GM12878 (cell line): ENCODE measurements at regions not wholly inside any gene's neighbourhood (a gene's known extent, or its start where the extent isn't known, plus 50 kb on each side); places are given as distances from the start of the nearest gene placed in this dataset.

Experiments
- ATAC-seq: fragments of 200-7000 bp; cut with Tn5 transposase; 3 replicates; pipeline ENCODE4 v1.9.1; 2020; ENCODE audit warnings: mild to moderate bottlenecking, moderate library complexity
- BruUV-seq: library from RNA; stranded (reverse); fragments of 400-500 nt; replicated peaks from 2 replicates; lab custom pipeline; 2021; lab: Mats Ljungman, UMichigan
- CTCF ChIA-PET: fragments of 300-600 bp; sonication (Branson Sonifier 250); formaldehyde crosslinking; extraction: SDS; loops from one replicate; lab custom pipeline; 2021; ENCODE audit warnings: inconsistent platforms; lab: Yijun Ruan, JAX
- POLR2A ChIA-PET: fragments of 350-600 bp; formaldehyde crosslinking; extraction: SDS; loops from one replicate; lab custom pipeline; 2021; ENCODE audit warnings: inconsistent platforms; lab: Charles Lee
- RAD21 ChIA-PET: fragments of 300-600 bp; sonication (Branson Sonifier 250); formaldehyde crosslinking; loops from one replicate; lab custom pipeline; 2023; ENCODE audit warnings: antibody characterized with exemption; ENCODE audit not compliant: unreplicated experiment; lab: Charles Lee
- SMC1A ChIA-PET: fragments of 300-600 bp; sonication (Branson Sonifier 250); formaldehyde crosslinking; loops from one replicate; lab custom pipeline; 2023; ENCODE audit not compliant: unreplicated experiment, uncharacterized antibody; lab: Charles Lee
- DNase-seq: peaks from one replicate; pipeline ENCODE4 v3.0.0-alpha.2; 2011; ENCODE audit warnings: low read depth, low spot score
- FAIRE-seq: peaks from 3 replicates; lab custom pipeline; 2011; peaks lifted over from hg19 to GRCh38; lab: Jason Lieb, UNC
- H2AFZ ChIP-seq: 2 replicates; pipeline ENCODE4 v1.6.0; 2011; ENCODE audit warnings: low read depth, low read length, control low read depth; ENCODE audit not compliant: control insufficient read depth
- H3K27ac ChIP-seq: 2 replicates; pipeline ENCODE4 v1.5.1; 2011; ENCODE audit warnings: control low read depth; ENCODE audit not compliant: control insufficient read depth, insufficient read depth
- H3K27me3 ChIP-seq, 2 experiments: replicated peaks in 1 of 2; 2 replicates each; pipeline versions ENCODE4 v1.6.0 to v1.6.1; 2011; ENCODE audit warnings: low read length in 1 of 2; ENCODE audit not compliant: control insufficient read depth in 2 of 2, insufficient read depth in 2 of 2
- H3K36me3 ChIP-seq, 2 experiments: 2 replicates each; pipeline ENCODE4 v1.5.1; 2011; ENCODE audit warnings: low read length in 1 of 2; ENCODE audit not compliant: control insufficient read depth in 2 of 2, insufficient read depth in 2 of 2
- H3K4me1 ChIP-seq: 2 replicates; pipeline ENCODE4 v1.6.1; 2011; ENCODE audit warnings: mild to moderate bottlenecking, low read length, moderate library complexity, mixed read lengths; ENCODE audit not compliant: control insufficient read depth, insufficient read depth
- H3K4me2 ChIP-seq: 2 replicates; pipeline ENCODE4 v1.6.0; 2011; ENCODE audit warnings: control low read depth; ENCODE audit not compliant: control insufficient read depth, insufficient read depth
- H3K4me3 ChIP-seq: fragments of 200-600 bp; sonication (generic); 2 replicates; pipeline ENCODE4 v1.5.1; 2016
- H3K79me2 ChIP-seq: 2 replicates; pipeline ENCODE4 v1.6.0; 2011; ENCODE audit warnings: low read length; ENCODE audit not compliant: control insufficient read depth, insufficient read depth
- H3K9ac ChIP-seq: 2 replicates; pipeline ENCODE4 v1.8.0; 2011; ENCODE audit warnings: low read length, control low read depth, mixed read lengths; ENCODE audit not compliant: control insufficient read depth, insufficient read depth
- H3K9me3 ChIP-seq: replicated peaks from 3 replicates; pipeline ENCODE4 v1.5.1; 2011; ENCODE audit warnings: mild to moderate bottlenecking, low read length; ENCODE audit not compliant: control insufficient read depth, insufficient read depth
- H4K20me1 ChIP-seq: 2 replicates; pipeline ENCODE4 v1.6.0; 2011; ENCODE audit not compliant: control insufficient read depth, insufficient read depth
- CBFB ChIP-seq: IDR thresholded peaks from 2 replicates; pipeline ENCODE4 v1.6.1; 2016; ENCODE audit warnings: antibody characterized with exemption, low read depth
- CEBPB ChIP-seq, 2 experiments: fragments of 150-350 bp in 1 of 2; IDR thresholded peaks; 2 replicates each; pipeline ENCODE4 v1.6.1; 2012 to 2014; ENCODE audit warnings: low read depth in 2 of 2, low read length in 2 of 2, borderline replicate concordance in 1 of 2, inconsistent platforms in 1 of 2
- CREB1 ChIP-seq: IDR thresholded peaks from 2 replicates; pipeline ENCODE4 v1.6.1; 2012; ENCODE audit warnings: low read depth, mild to moderate bottlenecking, inconsistent platforms
- HCFC1 ChIP-seq: fragments of 150-350 bp; IDR thresholded peaks from 2 replicates; pipeline ENCODE4 v1.6.1; 2014; ENCODE audit warnings: low read length
- HSF1 ChIP-seq: fragments of 150-350 bp; IDR thresholded peaks from 2 replicates; pipeline ENCODE4 v1.6.1; 2014; ENCODE audit warnings: mild to moderate bottlenecking, low read depth, low read length
- NKRF ChIP-seq: fragments of 450-650 bp; conservative IDR thresholded peaks from 2 replicates; pipeline ENCODE4 v1.6.1; 2017; ENCODE audit warnings: mild to moderate bottlenecking, moderate library complexity
- NR2C2 ChIP-seq: IDR thresholded peaks from 2 replicates; pipeline ENCODE4 v1.6.1; 2011; ENCODE audit warnings: borderline replicate concordance, low read depth; ENCODE audit not compliant: control insufficient read depth, insufficient read length
- POU2F2 ChIP-seq: IDR thresholded peaks from 3 replicates; pipeline ENCODE4 v1.6.1; 2011; ENCODE audit warnings: low read depth, mild to moderate bottlenecking, low read length, borderline replicate concordance
- RAD51 ChIP-seq: fragments of 450-650 bp; IDR thresholded peaks from 2 replicates; pipeline ENCODE4 v1.6.1; 2016; ENCODE audit warnings: moderate library complexity, mild to moderate bottlenecking, inconsistent platforms
- RBBP5 ChIP-seq: fragments of 200-600 bp; sonication (generic); conservative IDR thresholded peaks from 2 replicates; pipeline ENCODE4 v1.6.1; 2016
- RELA ChIP-seq: fragments of 450-650 bp; IDR thresholded peaks from 2 replicates; pipeline ENCODE4 v1.8.0; 2014; ENCODE audit warnings: borderline replicate concordance; ENCODE audit not compliant: partially characterized antibody
- SMAD1 ChIP-seq: fragments of 450-650 bp; IDR thresholded peaks from 2 replicates; pipeline ENCODE4 v1.6.1; 2018; ENCODE audit warnings: mild to moderate bottlenecking, low read depth; ENCODE audit not compliant: partially characterized antibody
- SUPT20H ChIP-seq: IDR thresholded peaks from 2 replicates; pipeline ENCODE4 v1.6.1; 2011; ENCODE audit warnings: low read depth, mild to moderate bottlenecking, low read length, moderate library complexity, borderline replicate concordance; ENCODE audit not compliant: control insufficient read depth
- TARDBP ChIP-seq: IDR thresholded peaks from 2 replicates; pipeline ENCODE4 v1.6.1; 2016; ENCODE audit warnings: borderline replicate concordance
- TBL1XR1 ChIP-seq: IDR thresholded peaks from 2 replicates; pipeline ENCODE4 v1.6.1; 2012; ENCODE audit warnings: low read depth, low read length, improper control_type of control experiment
- ZNF24 ChIP-seq: fragments of 450-650 bp; IDR thresholded peaks from 2 replicates; pipeline ENCODE4 v1.6.1; 2017; ENCODE audit warnings: antibody characterized with exemption, mild to moderate bottlenecking
- ZNF622 ChIP-seq: fragments of 450-650 bp; IDR thresholded peaks from 2 replicates; pipeline ENCODE4 v1.6.1; 2017; ENCODE audit warnings: mild to moderate bottlenecking, inconsistent platforms
- ZZZ3 ChIP-seq: IDR thresholded peaks from 2 replicates; pipeline ENCODE4 v1.6.1; 2011; ENCODE audit warnings: low read depth; ENCODE audit not compliant: control insufficient read depth, insufficient read length
- WGBS: methylation state at CpG from one replicate; pipeline ENCODE4 v1.1.6; 2016; ENCODE audit warnings: low lambda C conversion rate; ENCODE audit not compliant: insufficient replicate concordance, insufficient coverage; ENCODE audit errors: missing lambda C conversion rate; 5-methylcytosine and 5-hydroxymethylcytosine counted together
- in situ Hi-C: fragments of 300-500 bp; cut with MboI; formaldehyde crosslinking; loops from 9 replicates; pipeline ENCODE4 v1.14.3; 2018; ENCODE audit warnings: mixed read lengths
- intact Hi-C: fragments of 100-400 bp; cut with micrococcal nuclease; formaldehyde crosslinking; loops from one replicate; pipeline ENCODE4 v1.14.2; 2022; ENCODE audit not compliant: unreplicated experiment
- TF ChIP-seq, protein P1 (sequence below): IDR thresholded peaks from 2 replicates; pipeline ENCODE4 v1.6.1; 2012; ENCODE audit warnings: low read length, inconsistent platforms
- TF ChIP-seq, protein P2 (sequence below): fragments of 450-650 bp; IDR thresholded peaks from 2 replicates; pipeline ENCODE4 v1.6.1; 2018; ENCODE audit warnings: borderline replicate concordance, mild to moderate bottlenecking; ENCODE audit not compliant: partially characterized antibody

DNA sequence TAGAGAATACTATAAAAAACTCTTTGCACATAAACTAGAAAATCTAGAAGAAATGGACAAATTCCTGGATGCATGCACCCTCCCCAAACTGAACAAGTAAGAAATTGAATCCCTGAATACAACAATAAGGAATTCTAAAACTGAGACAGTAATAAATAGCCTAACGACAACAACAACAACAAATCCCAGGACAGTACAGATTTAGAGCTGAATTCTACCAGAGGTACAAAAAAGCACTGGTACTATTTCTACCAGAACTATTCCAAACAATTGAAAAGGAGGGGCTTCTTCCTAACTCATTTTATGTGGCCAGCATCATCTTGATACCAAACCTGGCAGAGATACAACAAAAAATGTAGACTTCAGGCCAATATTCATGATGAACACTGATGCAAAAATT, 394.4 kb upstream of the RORB start:
- Histone ChIP-seq H3K36me3 (no peaks in the 10 kb centered on the region), H4K20me1 (no peaks in the 10 kb centered on the region), H3K9me3 (no peaks in the 10 kb centered on the region), H3K27ac (no peak overlapping the region), H3K79me2 (no peaks in the 10 kb centered on the region), H3K4me2 (no peak overlapping the region), H2AFZ (no peak overlapping the region), H3K27me3 (no peaks in the 10 kb centered on the region), H3K4me1 (no peaks in the 10 kb centered on the region), H3K4me3 (no peak overlapping the region), H3K9ac (no peak overlapping the region)
- POLR2A ChIA-PET, result no interaction called here
- intact Hi-C loops (no loop called here), in situ Hi-C loops (no loop called here)
- FAIRE-seq, result no peak
- DNase-seq, result no peak
- ATAC-seq, result no peak
- SMC1A ChIA-PET, result no interaction called here
- TF ChIP-seq ZNF622 (no peak), CEBPB (IDR thresholded peaks at IDR 0.05; ENCODE audit: borderline replicate concordance in 1 of 2, low read depth in 2 of 2, low read length in 2 of 2) (no peak), CBFB (no peak), HCFC1 (no peak), ZZZ3 (no peak), RBBP5 (no peak), SMAD1 (no peak), NR2C2 (no peak), SUPT20H (no peak), CREB1 (no peak), HSF1 (no peak), RAD51 (no peak), TBL1XR1 (no peak), ZNF24 (no peak), NKRF (no peak), TARDBP (no peak), RELA (no peak), POU2F2 (no peak)
- TF ChIP-seq, protein P1, sequence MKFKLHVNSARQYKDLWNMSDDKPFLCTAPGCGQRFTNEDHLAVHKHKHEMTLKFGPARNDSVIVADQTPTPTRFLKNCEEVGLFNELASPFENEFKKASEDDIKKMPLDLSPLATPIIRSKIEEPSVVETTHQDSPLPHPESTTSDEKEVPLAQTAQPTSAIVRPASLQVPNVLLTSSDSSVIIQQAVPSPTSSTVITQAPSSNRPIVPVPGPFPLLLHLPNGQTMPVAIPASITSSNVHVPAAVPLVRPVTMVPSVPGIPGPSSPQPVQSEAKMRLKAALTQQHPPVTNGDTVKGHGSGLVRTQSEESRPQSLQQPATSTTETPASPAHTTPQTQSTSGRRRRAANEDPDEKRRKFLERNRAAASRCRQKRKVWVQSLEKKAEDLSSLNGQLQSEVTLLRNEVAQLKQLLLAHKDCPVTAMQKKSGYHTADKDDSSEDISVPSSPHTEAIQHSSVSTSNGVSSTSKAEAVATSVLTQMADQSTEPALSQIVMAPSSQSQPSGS, result no peak
- TF ChIP-seq, protein P2, sequence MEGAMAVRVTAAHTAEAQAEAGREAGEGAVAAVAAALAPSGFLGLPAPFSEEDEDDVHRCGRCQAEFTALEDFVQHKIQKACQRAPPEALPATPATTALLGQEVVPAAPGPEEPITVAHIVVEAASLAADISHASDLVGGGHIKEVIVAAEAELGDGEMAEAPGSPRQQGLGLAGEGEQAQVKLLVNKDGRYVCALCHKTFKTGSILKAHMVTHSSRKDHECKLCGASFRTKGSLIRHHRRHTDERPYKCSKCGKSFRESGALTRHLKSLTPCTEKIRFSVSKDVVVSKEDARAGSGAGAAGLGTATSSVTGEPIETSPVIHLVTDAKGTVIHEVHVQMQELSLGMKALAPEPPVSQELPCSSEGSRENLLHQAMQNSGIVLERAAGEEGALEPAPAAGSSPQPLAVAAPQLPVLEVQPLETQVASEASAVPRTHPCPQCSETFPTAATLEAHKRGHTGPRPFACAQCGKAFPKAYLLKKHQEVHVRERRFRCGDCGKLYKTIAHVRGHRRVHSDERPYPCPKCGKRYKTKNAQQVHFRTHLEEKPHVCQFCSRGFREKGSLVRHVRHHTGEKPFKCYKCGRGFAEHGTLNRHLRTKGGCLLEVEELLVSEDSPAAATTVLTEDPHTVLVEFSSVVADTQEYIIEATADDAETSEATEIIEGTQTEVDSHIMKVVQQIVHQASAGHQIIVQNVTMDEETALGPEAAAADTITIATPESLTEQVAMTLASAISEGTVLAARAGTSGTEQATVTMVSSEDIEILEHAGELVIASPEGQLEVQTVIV, result no peak
- RAD21 ChIA-PET, result no interaction called here
- BruUV-seq, result no TSS peak
- WGBS, result 0% methylated on average over 1 of the region's 1 CpG
- CTCF ChIA-PET, result no interaction called here
